Esophagus muscularis mucosa (tissue), 3 donors: ENCODE measurements at regions not wholly inside any gene's neighbourhood (a gene's known extent, or its start where the extent isn't known, plus 50 kb on each side); places are given as distances from the start of the nearest gene placed in this dataset.

ENCODE experiments used
- CTCF ChIP-seq, 3 experiments: fragments of 200-600 bp in 2 of 3; fragments of 450-650 bp in 1 of 3; sonication (generic) in 2 of 3; IDR thresholded peaks; one replicate each; pipeline ENCODE4 v1.5.1; 2017 to 2019; ENCODE audit warnings: antibody characterized with exemption in 3 of 3, mild to moderate bottlenecking in 2 of 3, moderate library complexity in 1 of 3
- POLR2A ChIP-seq: fragments of 450-650 bp; IDR thresholded peaks from one replicate; pipeline ENCODE4 v1.6.1; 2017; ENCODE audit warnings: antibody characterized with exemption, moderate library complexity, mild to moderate bottlenecking, low read depth

- TF ChIP-seq CTCF (IDR thresholded peaks at IDR 0.05) (no peak), POLR2A (no peak)
Observed at GRCh38 chr13:22428188-22428828, 752.5 kb upstream of the SGCG start.
